A204.1 (cell line): ENCODE measurements at regions not wholly inside any gene's neighbourhood (a gene's known extent, or its start where the extent isn't known, plus 50 kb on each side); places are given as distances from the start of the nearest gene placed in this dataset.
"Not testable (repeated sequence)": the region's sequence is repeated elsewhere in the genome, so short reads cannot be mapped to it uniquely, and the experiment has no call there.

Experiments used
- FAIRE-seq: peaks from 2 replicates; lab custom pipeline; 2012; peaks lifted over from hg19 to GRCh38; lab: Jason Lieb, UNC

DNA sequence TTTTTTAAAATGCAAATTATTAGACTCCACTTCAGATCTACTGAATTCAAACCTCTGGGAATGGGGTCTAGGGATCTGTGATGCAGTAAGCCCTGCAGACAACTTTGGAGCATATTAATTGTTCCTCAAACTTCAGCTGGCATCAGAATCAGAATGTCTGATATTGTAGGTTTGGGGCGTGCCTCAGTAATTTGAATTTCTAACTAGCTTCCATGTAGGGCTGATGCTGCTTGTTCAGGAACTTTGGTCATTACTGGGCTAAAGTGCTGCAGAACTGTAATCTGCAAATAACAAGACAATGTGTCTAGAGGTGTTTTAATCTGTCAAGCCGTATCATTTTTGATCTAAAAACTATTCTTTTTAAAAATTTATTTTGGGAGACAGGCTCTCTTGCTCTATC is 1719.7 kb upstream of the PIK3C3 start:
- FAIRE-seq = no peak

DNA sequence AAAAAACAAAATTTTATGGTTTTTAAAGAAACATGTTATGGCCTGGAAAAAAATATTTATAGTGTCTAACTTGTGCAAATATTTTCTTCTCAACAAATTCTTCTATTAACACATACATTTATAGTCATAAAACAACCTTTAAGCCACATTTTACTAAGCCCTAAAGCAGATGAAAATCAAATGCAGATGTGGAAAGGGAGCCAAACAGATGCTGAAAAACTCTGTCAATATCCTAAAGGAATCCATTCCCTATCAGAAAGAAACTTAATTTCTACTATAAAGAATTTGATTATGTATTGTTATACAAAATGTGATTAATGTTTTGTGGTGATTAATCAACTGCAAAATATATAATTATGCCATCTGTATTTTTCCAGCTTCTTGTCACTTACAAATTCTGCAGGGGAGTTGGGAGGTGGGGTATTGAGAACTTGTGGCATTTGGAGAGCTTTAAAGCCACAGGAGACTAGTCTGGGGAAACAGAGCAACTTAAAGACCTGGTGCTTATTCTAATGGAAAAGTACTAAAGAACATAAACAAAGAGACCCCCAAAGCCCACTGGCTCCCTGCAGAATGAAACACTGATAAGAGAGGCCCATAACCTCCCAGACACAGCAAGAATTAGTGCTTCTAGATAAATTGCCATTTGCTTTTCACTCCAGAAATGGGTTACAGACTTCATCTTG is 1721.0 kb upstream of the PIK3C3 start:
- no peak for FAIRE-seq

DNA sequence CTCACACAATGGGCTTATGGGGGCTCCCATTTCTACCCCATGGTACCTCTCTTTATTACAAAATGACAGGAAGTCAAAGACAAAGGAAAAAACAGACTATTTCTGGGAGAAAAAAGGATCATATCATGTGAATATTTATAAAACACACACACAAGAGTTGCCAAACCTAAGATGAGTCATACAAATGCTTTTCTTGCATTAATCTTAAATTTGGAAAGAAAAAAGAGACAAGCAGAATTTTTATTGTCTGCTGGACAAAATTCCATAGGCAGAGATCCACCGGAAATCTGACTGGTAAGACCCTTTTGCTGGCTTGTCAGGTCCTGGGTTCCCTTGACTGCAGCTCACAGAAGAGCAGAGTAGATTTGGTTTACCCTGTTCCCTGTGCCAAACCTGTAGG is 1732.3 kb upstream of the PIK3C3 start:
- no peak for FAIRE-seq

DNA sequence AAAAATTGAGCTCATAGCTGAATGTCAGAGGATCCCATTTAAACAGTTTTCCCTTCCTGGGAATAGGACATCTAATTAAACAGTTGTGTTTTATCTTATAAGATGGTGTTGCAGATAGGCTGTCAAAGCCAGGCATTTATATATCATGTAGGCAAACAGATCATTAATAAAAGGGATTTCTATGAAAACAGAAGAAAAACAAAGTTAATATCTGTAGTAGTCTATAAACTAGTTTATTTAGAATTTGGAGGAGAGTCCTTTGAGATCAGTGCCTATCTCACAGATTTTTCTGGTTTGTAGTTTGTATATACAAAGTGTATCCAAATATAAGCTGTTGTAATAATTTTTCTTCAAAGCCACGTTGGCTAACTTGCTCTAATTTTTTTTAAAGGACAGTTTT is 1738.2 kb upstream of the PIK3C3 start:
- FAIRE-seq = no peak

DNA sequence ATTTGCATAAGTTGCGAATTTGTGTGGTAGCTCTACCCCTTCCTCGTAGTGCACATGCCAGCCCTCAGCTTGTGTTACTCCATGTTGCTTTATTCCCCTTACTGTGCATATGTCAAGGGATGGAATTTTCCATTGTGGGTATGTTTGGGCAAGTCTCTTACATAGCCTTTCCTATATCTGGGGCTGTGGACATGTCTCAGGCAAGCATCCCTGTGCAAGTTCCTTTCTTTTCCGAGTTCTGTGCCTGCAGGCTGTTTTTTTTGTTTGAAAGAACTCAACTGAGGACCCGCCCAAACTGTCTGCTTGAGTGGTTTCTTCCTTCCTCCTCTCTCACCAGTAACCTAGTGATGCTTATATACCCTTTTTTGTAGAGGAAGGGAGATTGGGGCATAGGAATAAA is 1739.1 kb upstream of the PIK3C3 start:
- no peak for FAIRE-seq

DNA sequence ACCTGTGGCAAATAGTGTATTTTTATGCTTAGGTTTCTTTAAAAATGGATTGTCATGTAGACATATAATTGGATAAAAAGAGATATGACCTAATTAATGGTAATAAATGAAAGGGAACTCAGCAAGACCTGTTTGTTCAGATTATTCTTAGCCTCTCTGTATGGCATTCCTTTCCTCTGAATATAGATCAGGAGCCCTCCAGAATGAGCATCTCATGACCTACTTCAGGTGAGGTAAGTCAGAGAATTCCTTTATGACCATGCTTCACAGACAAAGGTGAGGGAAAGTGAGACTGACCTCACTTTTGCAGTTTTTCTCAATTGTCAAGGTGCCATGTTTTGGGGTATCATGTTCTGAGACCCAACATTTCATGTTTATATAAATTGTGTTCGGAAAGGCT is 1744.3 kb upstream of the PIK3C3 start:
- no peak for FAIRE-seq

DNA sequence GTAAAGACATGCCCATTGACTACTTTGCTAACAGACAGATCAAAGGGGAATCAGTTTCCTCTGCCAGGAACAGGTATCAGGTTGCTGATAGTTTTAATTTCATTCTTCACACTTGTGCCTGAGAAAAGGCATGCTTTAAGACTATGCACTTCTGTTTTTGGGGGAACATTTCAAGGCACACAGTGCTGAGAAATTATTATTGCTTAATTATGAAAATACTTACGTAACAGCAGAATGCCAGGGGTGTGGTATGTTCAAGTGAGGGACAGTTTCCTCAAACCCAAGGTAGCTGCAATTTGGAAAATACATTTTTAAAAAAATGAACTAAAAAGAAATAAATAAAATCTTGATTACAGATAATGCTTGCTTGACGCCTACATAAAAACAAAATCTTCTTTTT is 1746.1 kb upstream of the PIK3C3 start:
- FAIRE-seq = no peak

DNA sequence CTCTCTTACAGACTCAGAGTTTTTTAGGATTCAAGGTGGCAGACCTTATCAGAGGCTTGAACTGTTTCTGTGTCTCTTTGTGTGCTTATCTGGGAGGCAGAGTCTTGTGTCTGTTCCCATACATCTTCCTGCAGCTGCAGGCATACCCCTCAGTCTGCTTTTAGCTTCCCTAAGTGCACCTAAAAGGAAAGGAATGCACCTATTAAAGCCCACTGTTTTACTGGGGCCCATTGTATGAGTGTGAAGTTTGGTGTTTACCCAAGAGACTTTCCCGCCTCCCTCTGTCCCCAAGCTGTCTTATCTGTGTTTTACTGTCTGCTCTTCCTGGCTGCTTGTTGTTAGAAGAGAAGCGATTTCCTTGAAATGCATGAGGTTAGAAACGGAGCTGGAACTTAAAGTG is 1757.3 kb upstream of the PIK3C3 start:
- FAIRE-seq = no peak

DNA sequence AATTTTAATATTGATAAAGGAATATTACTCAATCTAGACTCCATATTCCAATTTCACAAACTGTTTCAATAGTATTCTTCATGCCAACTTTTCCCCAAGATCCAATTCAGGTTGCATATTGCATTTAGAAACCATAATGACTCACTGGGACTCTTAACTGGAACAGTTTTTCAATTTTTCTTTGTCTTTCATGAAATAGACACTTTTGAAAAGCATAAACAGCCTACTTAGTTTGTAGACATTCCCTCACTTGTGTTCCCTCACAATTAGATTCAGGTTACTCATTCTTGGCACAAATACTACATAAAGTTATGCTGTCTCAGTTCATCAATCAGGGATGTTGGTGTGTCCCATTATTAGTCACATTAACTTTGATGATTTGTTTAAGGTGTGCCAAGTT is 1768.4 kb upstream of the PIK3C3 start:
- no peak for FAIRE-seq

DNA sequence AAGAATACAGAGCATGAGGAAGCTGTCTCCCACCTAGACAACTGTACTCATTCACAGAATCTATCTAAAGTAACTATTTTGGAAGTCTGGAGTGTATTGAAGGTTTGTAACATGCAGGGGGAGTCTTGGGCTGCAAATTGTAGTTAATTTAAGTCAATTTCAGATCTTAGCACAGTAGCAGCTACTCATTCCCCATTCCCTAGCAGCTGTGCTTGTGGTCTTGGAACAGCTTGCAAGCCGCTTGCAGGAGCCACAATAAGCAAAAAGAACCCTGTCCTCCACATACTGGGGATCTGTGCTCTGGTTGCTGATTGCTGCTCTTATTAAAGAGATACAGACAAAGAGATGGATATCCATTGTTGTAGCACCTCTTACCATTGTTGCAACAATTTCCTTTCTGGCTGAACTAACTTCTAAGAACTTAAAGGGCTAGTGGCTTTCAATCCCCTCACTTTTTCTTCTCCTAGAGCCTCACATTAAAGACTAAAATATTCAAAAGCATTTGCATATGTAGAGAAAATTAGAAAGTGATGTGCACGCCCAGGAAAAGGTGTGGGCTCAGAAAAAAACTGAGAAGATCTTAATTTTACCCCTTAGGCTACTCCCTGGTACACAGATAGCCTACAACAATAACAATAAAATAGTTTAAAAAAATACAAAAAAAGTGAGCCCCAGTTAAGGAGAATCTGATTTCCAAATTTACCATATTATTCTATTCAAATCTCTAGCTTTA is 1775.1 kb upstream of the PIK3C3 start:
- FAIRE-seq = no peak

DNA sequence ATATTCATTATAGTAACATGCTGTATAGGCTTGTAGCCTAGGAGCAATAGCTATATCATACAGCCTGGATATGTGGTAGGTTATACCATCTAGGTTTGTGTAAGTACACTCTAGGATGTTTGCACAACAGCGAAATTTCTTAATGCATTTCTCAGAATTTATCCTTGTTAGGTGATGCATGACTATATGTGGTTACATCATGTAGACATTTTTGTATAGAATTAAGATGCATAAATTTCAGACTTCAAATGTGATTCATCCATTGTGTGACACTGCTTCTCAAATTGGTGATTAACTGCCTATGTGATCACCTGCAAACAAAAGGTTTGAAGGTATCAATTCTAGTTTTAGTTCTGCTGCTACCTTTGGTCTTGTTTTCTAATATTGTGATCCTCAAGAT is 1787.0 kb upstream of the PIK3C3 start:
- FAIRE-seq = no peak

DNA sequence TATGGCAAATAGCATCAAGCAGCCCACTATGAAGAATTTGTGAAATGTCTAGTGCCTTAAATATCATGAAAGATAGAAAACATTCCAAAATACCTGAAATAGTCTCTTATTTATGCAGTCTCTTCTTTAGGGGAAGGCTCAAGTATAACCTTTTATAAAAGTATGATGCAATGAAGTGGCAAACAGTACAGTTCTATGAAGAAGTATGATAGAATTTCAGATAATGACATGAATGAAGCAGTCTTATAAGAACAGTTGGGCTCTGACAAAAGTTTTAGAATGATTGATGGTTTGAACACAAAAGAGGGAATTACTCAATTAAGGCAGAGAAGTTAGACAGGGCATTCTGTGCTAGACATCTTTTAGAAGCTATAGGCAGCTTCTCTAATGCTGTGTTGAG is 1791.8 kb upstream of the PIK3C3 start:
- no peak for FAIRE-seq

DNA sequence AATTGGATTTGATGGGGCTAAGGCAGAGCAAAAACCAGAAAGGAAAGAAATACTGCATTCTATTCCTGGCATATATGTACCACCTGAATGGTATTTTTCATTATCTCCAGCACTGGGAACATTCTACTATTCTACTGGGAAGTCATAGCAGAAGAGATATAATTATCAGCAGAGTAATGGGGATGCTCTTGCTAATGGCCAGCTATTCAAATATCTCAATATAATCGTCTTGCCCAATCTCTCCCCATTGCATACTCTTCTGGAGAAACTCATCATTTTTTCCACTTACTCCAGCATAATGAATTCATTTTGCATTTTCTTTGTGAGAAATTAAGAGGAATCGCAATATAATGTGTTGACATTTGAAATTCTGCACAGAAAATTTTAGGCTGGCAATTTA is 1794.7 kb upstream of the PIK3C3 start:
- no peak for FAIRE-seq

DNA sequence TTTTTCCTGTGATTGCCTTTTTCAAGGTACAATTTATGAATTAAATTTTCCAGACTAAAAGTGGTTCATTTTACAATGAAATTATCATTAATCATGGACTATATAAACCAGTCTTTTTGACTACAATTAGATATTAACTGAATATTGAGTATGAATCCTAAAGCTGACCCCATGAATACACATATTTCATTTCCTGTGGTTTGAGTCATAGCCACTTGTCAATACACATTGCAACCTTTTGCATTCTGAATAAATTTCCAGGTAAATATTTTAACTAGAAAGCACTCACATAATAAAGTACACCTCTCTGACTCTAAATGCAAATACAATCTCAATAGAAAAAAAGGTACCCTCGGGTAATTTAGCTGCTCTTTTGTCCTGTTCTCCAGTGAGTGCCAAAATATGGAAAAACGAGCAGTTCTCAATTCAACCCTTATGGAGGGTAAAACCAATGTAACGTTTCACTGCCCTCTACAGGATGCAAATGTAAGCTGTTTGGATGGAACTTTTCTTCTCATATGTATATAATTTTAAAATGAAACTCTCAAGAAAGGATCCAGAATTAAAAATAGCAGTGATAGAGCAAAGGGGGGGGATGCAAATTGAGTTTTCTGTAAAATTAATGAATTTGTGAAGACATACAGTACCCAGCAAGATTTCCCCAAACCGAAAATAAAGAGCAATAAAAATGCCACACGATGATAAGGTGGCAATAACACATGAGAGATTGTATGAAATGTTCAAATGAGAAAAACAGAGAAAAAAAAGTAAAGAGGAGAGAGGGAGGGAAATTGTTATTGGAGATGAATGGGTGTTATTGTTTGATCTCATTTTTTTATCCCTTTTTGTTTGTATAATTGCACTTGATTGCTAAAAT is 1795.7 kb upstream of the PIK3C3 start:
- FAIRE-seq = peak; percentile 87

DNA sequence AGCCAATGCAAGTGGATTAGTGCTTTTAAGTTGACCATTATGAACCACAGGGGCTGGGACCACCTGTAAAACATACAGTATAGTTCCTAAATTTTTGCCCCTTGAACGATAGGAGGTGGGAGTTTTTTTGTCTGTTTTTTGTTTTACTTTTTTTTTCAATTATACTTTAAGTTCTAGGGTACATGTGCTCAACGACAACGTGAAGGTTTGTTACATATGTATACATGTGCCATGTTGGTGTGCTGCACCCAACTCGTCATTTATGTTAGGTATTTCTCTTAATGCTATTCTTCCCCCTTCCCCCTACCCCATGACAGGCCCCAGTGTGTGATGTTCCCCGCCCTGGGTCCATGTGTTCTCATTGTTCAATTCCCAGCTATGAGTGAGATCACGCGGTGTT is 1797.9 kb upstream of the PIK3C3 start:
- no peak for FAIRE-seq

DNA sequence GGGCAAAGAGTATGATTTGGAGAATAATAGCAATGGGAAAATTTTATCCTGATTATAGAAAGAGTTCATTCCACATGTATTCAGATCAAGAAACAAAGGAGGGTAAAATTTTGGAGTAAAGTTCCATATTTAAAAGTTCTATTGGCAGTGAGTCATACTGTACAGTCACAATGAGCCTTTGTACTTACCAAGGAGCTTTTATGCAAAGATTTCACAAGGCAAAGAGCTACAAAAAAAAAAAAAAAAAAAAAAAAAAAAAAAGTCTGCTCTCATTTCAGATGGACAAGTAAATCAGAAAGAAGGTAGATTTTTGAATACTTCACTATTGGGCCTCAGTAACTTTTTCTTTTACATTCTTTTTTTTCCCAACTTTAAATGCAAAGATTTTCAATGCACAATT is 1802.2 kb upstream of the PIK3C3 start:
- no peak for FAIRE-seq

DNA sequence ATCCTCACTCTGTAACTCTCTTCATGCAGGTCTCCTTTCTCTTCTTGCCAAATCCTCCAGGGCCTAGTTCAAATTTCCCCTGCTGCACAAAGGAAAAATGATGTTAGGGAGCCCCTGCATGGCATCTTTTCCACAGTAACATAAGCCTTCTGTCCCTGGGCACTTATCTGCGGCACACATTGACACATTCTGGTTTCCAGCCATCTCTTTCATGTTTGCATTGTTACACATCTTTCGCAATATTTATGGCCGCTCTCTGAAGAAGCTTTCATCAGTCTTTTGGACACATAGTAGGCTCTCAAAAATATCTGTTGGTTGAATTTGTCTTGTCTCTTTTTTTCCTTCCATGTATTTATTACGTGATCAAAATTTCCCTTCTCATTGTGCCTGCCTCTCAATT is 1806.1 kb upstream of the PIK3C3 start:
- no peak for FAIRE-seq

DNA sequence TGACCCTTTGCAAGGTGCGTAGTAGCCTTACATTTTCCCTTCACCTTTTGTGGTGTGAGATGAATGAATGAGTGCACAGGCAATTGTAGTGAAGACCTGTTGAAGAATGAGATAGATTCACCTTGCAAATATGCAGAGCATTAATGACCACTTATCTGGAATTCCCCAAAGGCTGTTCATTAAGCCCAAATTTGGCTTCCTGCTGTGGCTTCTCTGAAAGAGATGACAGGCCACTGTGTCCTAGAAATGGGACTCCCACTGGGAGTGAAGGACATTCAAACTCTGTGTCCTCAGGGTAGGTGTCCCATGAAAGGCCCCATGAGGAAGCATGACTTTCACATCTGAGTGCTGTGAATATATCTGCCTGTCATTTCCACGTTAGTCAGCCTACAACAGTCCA is 1821.8 kb upstream of the PIK3C3 start:
- no peak for FAIRE-seq

DNA sequence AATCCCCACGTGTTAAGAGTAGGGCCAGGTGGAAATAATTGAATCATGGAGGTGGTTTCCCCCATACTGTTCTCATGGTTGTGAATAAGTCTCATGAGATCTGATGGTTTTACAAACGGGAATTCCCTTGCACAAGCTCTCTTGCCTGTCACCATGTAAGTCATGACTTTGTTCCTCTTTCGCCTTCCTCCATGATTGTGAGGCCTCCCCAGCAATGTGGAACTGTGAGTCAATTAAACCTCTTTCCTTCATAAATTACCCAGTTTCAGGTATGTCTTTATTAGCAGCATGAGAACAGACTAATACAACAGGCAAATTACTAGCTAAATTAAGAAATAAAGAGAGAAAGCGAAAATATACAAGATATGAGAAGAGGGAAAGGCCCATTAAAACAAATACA is 1822.6 kb upstream of the PIK3C3 start:
- not testable (repeated sequence) for FAIRE-seq

DNA sequence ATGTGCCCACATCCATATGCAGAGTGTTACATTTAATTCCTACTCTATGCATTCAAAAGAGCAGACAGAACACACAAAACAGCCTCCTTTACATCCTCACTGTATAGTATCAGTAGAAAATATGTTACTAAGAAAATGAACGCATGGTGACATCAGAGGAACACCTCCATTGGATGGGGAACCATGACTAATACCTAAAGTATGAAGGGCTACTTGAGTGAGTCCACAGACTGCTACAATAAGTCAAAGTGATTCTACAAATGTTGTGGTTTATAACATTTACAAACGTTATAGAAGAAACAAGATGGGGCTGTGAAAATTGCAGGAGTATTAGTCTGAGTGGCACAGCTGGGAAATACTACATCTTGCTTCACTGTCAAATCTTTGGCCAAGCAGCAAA is 1830.9 kb upstream of the PIK3C3 start:
- FAIRE-seq = no peak

DNA sequence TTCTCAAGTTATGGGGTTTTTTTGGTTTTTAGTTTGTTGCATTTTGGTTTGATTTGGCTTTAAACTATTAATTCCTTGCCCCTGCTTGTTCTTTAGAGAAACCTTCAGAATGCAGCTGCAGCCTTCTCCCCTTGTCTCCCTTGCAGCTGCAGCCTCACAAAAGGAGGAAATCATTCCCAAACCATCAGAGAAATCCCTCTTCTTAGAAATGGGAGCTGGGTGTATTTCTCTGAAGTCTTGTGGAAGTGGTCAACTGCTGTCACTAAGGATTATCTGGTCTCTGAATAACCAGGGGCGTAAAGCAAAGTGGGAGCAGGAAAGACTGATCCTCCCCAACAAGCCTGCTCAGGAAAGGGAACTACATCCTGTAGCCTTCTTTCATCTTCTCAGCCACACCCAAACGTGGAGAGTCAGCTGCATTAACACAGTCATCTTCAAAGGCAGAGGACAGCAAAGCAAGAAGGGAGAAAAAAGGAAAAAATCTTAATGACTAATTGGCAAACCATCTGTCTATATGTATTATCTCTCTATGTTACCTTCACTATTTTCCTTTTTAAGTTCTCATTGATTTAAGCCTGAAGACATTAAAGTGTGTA is 1834.1 kb upstream of the PIK3C3 start:
- no peak for FAIRE-seq

DNA sequence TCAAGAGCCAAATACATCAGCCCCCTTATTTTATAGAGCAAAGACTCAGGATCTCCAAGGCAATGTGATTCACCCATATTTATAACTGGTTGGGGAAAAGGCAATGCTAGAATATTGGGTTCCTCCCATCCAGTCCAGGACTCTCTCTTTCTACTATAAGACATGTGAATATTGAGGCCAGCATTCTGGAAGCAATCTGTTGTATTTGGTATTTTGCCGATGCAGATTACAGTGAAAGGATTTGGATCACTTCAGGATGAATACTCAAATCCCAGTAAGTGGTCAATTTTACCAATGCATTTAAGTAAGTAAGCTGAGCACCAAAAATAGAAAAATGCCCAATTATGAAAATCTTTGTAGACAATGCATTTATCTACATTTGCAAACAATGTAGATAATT is 1834.7 kb upstream of the PIK3C3 start:
- FAIRE-seq = no peak

DNA sequence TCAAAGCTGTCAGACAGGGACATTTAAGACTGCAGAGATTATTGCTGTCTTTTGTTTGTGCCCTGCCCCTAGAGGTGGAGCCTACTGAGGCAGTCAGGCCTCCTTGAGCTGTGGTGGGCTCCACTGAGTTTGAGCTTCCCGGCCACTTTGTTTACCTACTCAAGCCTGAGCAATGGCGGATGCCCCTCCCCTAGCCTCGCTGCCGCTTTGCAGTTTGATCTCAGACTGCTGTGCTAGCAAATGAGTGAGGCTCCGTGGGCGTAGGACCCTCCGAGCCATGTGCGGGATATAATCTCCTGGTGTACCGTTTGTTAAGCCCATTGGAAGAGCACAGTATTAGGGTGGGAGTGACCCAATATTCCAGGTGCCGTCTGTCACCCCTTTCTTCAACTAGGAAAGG is 1835.5 kb upstream of the PIK3C3 start:
- FAIRE-seq = not testable (repeated sequence)
